ENCODE measurements at regions not wholly inside any gene's neighbourhood (a gene's known extent, or its start where the extent isn't known, plus 50 kb on each side); places are given as distances from the start of the nearest gene placed in this dataset.

- TF ChIP-seq, protein P1, sequence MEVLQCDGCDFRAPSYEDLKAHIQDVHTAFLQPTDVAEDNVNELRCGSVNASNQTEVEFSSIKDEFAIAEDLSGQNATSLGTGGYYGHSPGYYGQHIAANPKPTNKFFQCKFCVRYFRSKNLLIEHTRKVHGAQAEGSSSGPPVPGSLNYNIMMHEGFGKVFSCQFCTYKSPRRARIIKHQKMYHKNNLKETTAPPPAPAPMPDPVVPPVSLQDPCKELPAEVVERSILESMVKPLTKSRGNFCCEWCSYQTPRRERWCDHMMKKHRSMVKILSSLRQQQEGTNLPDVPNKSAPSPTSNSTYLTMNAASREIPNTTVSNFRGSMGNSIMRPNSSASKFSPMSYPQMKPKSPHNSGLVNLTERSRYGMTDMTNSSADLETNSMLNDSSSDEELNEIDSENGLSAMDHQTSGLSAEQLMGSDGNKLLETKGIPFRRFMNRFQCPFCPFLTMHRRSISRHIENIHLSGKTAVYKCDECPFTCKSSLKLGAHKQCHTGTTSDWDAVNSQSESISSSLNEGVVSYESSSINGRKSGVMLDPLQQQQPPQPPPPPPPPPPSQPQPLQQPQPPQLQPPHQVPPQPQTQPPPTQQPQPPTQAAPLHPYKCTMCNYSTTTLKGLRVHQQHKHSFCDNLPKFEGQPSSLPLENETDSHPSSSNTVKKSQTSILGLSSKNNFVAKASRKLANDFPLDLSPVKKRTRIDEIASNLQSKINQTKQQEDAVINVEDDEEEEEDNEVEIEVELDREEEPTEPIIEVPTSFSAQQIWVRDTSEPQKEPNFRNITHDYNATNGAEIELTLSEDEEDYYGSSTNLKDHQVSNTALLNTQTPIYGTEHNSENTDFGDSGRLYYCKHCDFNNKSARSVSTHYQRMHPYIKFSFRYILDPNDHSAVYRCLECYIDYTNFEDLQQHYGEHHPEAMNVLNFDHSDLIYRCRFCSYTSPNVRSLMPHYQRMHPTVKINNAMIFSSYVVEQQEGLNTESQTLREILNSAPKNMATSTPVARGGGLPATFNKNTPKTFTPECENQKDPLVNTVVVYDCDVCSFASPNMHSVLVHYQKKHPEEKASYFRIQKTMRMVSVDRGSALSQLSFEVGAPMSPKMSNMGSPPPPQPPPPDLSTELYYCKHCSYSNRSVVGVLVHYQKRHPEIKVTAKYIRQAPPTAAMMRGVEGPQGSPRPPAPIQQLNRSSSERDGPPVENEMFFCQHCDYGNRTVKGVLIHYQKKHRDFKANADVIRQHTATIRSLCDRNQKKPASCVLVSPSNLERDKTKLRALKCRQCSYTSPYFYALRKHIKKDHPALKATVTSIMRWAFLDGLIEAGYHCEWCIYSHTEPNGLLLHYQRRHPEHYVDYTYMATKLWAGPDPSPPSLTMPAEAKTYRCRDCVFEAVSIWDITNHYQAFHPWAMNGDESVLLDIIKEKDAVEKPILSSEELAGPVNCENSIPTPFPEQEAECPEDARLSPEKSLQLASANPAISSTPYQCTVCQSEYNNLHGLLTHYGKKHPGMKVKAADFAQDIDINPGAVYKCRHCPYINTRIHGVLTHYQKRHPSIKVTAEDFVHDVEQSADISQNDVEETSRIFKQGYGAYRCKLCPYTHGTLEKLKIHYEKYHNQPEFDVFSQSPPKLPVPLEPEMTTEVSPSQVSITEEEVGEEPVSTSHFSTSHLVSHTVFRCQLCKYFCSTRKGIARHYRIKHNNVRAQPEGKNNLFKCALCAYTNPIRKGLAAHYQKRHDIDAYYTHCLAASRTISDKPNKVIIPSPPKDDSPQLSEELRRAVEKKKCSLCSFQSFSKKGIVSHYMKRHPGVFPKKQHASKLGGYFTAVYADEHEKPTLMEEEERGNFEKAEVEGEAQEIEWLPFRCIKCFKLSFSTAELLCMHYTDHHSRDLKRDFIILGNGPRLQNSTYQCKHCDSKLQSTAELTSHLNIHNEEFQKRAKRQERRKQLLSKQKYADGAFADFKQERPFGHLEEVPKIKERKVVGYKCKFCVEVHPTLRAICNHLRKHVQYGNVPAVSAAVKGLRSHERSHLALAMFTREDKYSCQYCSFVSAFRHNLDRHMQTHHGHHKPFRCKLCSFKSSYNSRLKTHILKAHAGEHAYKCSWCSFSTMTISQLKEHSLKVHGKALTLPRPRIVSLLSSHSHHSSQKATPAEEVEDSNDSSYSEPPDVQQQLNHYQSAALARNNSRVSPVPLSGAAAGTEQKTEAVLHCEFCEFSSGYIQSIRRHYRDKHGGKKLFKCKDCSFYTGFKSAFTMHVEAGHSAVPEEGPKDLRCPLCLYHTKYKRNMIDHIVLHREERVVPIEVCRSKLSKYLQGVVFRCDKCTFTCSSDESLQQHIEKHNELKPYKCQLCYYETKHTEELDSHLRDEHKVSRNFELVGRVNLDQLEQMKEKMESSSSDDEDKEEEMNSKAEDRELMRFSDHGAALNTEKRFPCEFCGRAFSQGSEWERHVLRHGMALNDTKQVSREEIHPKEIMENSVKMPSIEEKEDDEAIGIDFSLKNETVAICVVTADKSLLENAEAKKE (CRISPR knock-in tag; IDR thresholded peaks at IDR 0.05): no peak
These were observed 256.5 kb downstream of the USP25 start (continued) for GRCh38 chr21:15986277-15986676.

DNA sequence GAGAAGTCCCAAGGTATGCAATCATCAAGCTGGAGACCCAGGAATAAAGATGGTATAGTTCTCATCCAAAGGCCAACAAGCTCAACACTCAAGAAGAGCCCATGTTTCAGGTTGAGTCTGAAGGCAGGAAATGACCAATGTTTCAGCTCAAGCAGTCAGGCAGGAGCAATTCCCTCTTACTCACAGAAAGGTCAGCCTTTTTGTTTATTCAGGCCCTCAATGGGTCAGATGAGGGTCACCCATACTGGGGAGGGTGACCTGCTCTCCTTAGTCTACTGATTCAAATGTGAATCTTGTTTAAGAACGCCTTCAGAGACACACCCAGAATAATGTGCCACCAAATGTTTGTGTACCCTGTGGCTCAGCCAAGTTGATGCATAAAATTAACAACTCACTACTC lies 262.4 kb downstream of the USP25 start:
- no peak for ATAC-seq
- no peak for TF ChIP-seq ZNF114 (CRISPR knock-in tag; IDR thresholded peaks at IDR 0.05)
- H4K20me1 ChIP-seq (replicated peaks; ENCODE audit: insufficient read depth): no peaks in the 10 kb centered on the region
- H3K36me3 ChIP-seq (ENCODE audit: insufficient read depth): no peaks in the 10 kb centered on the region
- Mint-ChIP-seq H3K36me3 (ENCODE audit: low read depth) (no peaks in the 10 kb centered on the region), H3K27ac (no peak overlapping the region), H3K4me1 (no peaks in the 10 kb centered on the region), H3K4me3 (no peak overlapping the region), H3K27me3 (ENCODE audit: insufficient read depth, low read depth, poor library complexity) (no peaks in the 10 kb centered on the region), H3K9me3 (no peaks in the 10 kb centered on the region)
- H3K4me2 ChIP-seq: no peak overlapping the region
- H3K4me1 ChIP-seq (ENCODE audit: insufficient read depth): no peaks in the 10 kb centered on the region
- H3F3A ChIP-seq (replicated peaks; ENCODE audit: low read depth): no peaks in the 10 kb centered on the region
- H3K27me3 ChIP-seq (ENCODE audit: insufficient read depth): no peaks in the 10 kb centered on the region
- no peak overlapping the region for H2AFZ ChIP-seq
- H3K27ac ChIP-seq (ENCODE audit: low read depth): no peak overlapping the region
- no peaks in the 10 kb centered on the region for H3K79me2 ChIP-seq (replicated peaks; ENCODE audit: insufficient read depth)
- no peak for DNase-seq (ENCODE audit: low spot score)
- H3K9me2 ChIP-seq (ENCODE audit: insufficient read depth): no peaks in the 10 kb centered on the region
- no peak overlapping the region for H3K4me3 ChIP-seq

DNA sequence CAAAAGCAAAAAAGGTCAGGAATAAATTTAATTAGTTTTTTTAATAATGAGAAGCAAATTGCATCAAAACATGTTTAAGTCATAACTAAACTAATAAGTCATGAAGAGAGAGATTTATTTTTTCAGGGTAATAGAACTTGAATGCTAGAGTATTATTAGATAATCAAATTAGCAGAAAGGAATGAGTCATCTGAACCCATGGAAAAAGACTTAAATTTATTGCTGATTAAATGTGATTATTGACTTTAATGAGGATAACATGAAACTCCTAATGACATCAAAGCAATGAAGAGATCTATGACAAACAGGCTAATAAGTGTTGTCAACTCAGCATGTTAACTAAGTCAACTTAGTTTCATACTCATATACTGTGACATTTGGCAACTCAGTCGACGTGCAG lies 264.2 kb downstream of the USP25 start:
- Histone ChIP-seq H3F3A (replicated peaks; ENCODE audit: low read depth) (no peaks in the 10 kb centered on the region), H3K79me2 (replicated peaks; ENCODE audit: insufficient read depth) (no peaks in the 10 kb centered on the region), H4K20me1 (replicated peaks; ENCODE audit: insufficient read depth) (no peaks in the 10 kb centered on the region), H3K36me3 (ENCODE audit: insufficient read depth) (no peaks in the 10 kb centered on the region), H3K27ac (ENCODE audit: low read depth) (no peak overlapping the region), H3K27me3 (ENCODE audit: insufficient read depth) (no peaks in the 10 kb centered on the region), H3K4me3 (no peak overlapping the region), H3K4me1 (ENCODE audit: insufficient read depth) (no peaks in the 10 kb centered on the region), H3K9me2 (ENCODE audit: insufficient read depth) (no peaks in the 10 kb centered on the region), H3K4me2 (no peak overlapping the region), H2AFZ (no peak overlapping the region)
- no peak for ATAC-seq
- Mint-ChIP-seq H3K4me1 (no peaks in the 10 kb centered on the region), H3K27me3 (ENCODE audit: insufficient read depth, low read depth, poor library complexity) (no peaks in the 10 kb centered on the region), H3K36me3 (ENCODE audit: low read depth) (no peaks in the 10 kb centered on the region), H3K4me3 (no peak overlapping the region), H3K27ac (no peak overlapping the region), H3K9me3 (no peaks in the 10 kb centered on the region)
- DNase-seq (ENCODE audit: low spot score): no peak
- TF ChIP-seq NANOG (IDR thresholded peaks at IDR 0.05; ENCODE audit: borderline replicate concordance) (no peak), STAT1 (IDR thresholded peaks at IDR 0.05; ENCODE audit: unreplicated experiment) (no peak), POLR2AphosphoS5 (IDR thresholded peaks at IDR 0.05; ENCODE audit: low read depth) (no peak), ZNF114 (CRISPR knock-in tag; IDR thresholded peaks at IDR 0.05) (no peak), CREB1 (CRISPR knock-in tag; IDR thresholded peaks at IDR 0.05; ENCODE audit: low read depth) (no peak), EZH2phosphoT487 (IDR thresholded peaks at IDR 0.05; ENCODE audit: unreplicated experiment) (no peak)

Data from GM23338 (cell line).